GM21825 (cell line): ENCODE measurements at regions not wholly inside any gene's neighbourhood (a gene's known extent, or its start where the extent isn't known, plus 50 kb on each side); places are given as distances from the start of the nearest gene placed in this dataset.
"Not testable (repeated sequence)": the region's sequence is repeated elsewhere in the genome, so short reads cannot be mapped to it uniquely, and the experiment has no call there.

Source experiments
- ATAC-seq: cut with Tn5 transposase; IDR thresholded peaks from one replicate; pipeline ENCODE4 v1.9.1; 2021; ENCODE audit warnings: mild to moderate bottlenecking, moderate library complexity; ENCODE audit not compliant: unreplicated experiment

DNA sequence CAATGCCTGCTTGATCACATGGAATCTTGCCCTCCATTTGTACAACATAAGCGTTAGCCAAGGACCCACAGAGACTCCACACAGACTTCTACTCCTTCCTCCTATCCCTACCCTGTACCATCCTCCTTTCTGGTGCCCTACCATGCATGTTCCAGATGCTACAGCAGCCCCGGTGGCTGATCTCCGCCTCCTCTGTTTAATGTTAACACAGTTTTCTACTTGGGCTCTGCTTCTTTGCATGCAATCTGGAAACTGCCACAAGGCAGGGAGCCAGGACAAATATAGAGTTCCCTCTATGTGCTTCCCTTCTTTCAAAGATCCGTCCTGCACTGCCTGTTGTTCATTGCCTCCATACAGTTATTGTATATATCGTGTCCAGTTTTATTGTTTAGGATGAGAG lies 368.6 kb upstream of the TENM3 start:
- no peak for ATAC-seq

DNA sequence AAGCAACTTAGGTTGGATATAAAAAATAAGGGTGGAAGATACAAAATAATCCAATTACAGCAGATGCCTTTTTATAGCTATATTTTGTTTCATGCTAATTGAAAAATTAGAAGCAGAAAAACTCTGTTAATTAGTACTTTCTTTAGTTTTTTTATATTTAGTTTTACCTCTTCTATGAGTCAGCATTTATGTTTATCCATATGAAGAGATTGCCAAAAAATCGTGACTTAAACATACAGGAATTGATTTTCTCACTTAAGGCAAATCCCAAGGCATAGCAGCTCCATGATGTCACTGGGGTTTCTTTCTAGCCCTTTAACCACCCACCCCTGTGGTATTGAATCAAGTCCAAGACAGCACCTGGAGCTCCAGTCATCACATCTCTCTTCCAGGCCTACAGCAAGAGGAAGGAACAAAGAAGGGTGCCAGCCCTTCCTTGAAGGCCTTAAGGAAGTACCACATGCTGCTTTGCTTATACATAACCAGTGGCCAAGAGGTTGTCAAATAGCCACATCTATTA lies 365.8 kb upstream of the TENM3 start:
- no peak for ATAC-seq

DNA sequence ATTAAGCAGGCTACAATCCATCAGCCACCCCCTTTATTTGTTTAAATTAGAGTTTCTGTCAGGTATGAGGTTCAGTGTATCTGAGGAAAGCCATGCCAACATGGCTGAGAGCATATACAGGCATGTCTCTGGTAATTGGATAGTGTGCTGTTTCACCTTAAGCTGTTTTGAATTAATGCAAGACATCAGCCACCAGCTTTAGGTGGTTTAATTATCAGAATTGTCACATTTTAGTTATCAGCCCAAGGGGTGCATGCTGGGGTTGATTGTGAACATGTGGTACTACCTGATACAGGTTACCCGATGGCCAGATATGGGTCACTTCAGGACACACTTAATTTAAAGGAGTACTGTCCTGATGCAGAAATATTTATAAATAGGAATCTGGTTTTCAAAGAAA lies 353.2 kb upstream of the TENM3 start:
- ATAC-seq, result no peak

DNA sequence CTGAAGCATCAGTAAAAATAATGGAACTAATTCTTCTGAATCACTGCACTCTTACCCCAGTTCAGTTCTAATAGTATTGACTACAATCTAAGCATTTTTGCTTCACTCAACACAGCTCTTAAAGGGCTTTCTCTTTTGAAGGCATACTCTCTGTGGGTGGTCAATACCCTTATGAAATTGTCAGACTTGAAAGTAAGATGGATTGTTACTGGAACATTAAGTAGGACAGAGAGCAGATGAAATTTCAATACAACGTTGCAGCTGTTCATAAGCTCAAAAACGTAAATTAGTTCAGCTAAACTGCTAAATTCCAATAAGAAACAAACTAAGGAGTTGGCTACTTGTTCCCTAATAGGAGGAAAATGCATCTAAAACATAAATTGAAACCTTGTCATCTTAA lies 352.3 kb upstream of the TENM3 start:
- no peak for ATAC-seq

DNA sequence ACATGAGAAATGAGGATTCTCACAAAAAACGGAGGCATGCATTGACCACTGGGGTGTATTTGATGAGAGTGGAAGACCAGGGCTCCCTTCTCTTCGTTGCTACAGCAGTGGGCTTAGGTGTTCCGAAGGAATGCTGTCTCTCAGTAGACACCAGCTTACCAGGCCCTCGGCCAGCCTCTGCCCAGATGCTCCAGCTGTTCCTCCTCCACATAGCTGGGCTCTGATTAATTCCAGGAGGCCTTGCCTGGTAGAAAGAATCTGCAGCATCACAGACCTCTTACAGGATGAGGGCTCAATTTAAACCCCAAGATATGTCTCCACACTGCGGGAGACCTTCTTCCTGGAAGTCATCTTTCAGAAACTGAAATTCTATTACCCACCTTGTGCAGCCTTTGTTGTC lies 346.6 kb upstream of the TENM3 start:
- no peak for ATAC-seq

DNA sequence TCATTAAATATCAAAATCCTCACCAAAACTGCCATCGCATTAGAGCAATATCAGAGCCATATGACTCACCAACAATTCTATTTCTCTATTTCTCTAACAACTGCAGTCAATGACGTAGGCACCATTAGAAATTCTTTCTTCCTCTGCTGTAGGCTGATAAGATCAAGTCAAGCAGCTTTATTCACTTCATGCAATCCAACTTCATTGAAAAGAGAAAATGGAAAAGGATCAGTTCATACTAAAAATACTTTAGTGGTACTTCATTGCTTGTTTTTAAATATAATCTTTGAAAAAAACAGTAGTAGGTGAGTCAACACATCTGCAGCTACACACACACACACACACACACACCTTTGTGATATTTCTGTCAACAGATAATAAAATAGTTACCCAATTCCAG lies 345.3 kb upstream of the TENM3 start:
- ATAC-seq, result no peak

DNA sequence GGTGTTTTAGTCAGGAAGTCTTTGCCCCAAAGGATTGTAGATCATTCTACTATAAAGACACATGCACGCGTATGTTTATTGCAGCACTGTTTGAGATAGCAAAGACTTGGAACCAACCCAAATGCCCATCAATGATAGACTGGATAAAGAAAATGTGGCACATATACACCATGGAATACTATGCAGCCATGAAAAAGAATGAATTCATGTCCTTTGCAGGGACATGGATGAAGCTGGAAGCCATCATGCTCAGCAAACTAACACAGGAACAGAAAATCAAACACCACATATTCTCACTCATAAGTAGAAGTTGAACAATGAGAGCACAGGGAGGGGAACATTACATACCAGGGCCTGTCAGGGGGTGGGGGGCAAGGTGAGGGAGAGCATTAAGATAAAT lies 340.8 kb upstream of the TENM3 start:
- ATAC-seq, result not testable (repeated sequence)

DNA sequence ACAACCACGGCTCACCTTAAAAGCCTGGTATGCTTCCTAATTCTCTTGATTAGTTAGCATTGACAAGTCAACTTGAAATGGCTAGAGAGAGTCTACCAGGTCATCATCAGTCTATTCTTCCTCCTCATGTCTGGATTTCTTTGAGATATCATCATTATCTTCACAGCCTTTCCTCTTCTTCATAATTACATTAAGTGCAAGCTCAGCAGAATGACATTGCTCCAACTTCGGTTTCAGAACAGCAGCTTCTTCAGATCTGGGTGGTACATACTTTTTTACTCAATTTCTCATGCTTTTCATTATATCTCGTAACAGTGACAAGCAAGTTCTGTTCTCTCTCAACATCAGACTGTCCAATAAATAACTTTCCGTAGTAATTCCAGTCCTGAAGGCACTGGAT lies 337.5 kb upstream of the TENM3 start:
- ATAC-seq, result no peak

DNA sequence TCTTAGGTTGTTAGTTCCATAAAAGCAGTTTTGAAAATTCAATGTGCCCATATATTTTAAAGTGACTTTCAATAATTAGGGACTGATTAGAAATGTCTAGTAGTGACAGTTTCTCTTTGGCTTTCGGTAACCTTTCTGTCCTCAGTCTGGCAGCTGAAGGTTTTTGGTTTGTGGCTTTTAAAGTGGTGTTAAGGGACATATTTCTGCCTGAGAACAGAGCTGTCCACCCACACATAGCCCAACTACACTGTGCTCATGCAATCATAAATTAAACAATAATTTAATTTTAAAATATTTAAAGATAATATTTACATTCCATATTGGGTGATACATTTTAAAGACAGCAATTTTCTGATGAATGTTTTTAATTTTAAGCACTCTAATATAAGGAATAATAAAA lies 335.0 kb upstream of the TENM3 start:
- ATAC-seq, result no peak

DNA sequence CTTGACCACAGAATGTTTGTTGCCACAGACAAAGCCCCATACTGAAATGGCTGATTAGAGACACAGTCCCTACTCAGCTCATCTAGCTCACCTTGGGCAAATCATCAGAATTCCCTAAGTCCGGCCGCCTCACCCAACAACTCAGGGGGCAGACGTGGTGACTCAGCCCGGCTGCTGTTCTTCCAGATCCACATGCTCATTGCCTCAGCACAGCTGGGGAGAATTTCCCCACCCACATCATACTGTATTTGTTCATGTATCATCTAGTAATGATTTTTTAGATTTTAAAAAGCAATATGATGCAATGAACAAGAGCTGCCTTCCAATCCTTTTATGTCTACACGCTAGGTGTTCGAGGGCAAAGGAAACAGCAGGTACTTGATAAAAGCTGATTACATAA lies 333.8 kb upstream of the TENM3 start:
- ATAC-seq, result no peak

DNA sequence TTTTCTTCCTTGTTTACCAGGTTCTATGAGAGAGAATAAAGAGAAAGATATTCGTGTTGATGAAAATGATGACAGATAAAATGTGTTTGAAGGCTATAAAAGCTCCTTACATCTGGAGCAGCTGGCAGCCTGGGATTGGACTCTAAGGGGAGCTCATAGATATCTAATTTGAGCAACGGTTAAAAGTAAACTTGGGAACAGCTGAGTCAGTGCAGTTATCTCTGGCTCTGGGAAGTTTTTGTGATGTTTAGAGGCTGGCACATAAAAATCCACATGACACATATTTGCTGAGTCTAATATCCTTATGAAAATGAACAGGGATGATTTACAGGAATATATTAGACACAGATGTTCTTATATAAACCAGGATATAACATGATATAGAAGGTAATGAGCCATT lies 331.8 kb upstream of the TENM3 start:
- ATAC-seq, result no peak

DNA sequence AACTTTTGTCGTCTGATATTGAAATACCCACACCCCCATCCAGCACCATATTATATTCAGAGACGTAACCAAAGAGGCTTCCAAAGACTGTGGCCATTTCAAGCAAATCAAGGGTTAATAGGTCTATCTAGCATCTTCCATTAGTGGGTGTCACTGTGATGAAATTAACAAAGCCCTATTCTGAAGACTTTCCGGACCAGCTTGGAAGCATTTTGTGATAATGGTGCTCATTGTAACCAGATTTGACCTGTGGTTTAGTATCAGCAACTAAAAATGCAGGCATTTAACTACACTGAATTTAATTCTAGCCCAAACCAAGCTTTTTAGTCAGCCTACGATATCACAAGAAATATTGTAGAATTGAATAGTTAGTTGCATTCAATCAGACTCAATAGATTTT lies 309.7 kb upstream of the TENM3 start:
- ATAC-seq, result no peak

DNA sequence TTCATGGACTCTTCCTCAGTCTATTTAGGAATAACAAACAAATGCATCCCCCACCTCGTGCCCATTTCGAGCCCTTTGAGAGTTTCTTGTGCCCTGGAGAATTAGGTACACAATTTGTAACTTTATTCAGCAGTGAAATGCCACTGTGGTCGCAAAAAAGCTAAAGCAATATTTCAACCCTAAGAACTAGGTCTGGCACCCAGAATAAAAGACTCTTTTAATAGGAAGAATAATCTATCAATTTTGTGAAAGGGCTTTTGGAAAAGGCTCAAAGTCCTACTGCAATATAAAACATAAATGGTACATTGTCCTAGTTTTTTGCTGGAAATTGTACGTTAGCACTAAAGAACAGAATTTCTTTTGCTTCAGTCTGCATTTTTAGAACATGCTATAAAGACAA lies 304.6 kb upstream of the TENM3 start:
- no peak for ATAC-seq

DNA sequence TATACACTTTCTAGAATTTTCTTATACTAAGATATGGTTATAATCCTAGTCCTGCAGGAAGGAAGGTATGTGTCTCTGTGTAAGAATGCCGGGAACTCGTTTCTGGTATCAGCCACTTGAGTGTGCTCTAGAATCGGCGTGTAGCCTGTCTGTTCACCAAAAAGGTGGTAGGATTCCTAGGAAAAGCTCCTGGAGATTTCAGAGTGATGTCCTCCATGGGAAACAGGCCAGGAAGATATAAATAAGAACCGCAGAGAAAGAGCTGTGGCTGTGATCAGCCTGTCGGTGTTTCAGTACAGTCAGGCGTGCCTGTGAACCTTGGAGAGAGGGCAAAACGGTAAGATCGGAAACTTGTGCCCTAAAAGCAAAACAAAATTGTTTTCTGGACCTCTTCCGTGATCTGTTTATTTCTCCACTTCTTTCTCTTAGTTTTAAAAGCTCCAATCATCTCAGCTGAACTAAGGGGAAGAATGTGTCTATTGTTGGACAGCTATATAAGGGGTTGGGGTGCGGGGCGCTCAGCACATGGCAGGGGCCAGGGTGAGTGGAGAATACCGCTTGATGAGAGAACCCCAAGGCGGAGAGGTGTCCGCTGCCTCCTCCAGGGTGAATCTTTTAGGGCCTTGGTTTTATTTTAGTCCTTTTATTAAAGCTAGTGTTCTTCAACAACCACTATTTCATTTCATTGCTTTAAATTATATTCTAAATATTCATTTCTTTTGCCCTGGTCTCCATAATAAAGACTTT lies 303.8 kb upstream of the TENM3 start:
- no peak for ATAC-seq

DNA sequence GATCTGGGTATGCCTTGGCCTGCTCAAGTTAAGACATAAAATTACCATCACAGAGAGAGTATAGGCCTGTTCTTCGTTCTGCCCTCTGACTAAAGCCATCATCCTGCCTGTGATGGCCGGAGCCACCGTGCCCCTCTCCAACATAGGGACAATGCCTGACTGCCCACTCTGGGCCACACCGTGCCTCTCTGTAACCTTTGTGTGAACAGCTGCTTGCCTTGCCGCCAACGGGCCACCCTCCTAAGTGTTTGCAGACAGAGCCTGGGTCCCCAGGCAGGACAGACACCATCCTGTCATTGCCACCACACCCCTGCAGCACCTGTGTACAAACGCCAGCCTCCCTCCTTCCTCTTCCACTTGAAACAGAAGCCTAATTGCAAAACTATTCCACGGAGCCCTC lies 298.7 kb upstream of the TENM3 start:
- ATAC-seq, result no peak

DNA sequence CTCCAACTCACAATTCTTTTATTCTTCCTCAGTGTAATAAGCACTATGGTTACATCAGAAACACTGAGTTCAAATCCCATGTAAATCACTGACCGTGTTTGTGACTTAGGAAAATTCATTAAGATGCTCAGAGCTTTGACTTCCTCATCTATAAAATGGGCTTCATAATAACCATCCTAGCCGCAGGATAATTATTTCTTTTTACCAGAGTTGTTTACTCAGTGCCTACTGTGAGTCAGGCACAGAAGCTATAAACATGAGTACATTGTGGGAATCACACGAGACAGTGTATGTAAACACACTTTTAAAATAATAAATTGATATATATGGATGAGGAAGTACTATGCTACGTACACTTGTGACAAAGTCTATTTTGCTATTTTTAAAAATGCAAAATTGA lies 296.3 kb upstream of the TENM3 start:
- ATAC-seq, result no peak

DNA sequence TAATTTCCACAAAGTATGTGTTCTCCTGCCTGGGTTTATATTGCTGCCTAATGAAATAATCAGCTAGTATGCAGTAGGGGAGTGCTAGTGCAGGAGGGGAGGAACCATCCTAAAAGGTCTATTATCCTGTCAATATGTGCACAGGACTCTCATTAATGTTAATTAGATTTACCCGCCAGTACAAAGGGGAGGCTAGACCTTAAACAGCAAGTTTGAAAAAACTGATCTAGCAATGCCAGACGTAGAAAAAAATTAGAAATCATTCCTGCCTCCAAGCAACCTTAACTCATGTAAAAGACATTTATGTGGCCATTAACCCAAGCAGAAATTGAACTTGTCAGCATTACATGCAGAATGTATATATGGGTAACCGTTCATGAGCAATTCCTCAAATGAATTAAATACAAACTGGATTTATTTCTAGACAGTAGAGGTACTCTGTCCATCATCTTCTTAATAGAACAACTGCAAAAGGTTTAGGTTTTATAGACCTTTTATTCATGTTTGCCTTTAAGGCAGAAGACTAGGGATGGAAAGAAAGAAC lies 294.3 kb upstream of the TENM3 start:
- no peak for ATAC-seq

DNA sequence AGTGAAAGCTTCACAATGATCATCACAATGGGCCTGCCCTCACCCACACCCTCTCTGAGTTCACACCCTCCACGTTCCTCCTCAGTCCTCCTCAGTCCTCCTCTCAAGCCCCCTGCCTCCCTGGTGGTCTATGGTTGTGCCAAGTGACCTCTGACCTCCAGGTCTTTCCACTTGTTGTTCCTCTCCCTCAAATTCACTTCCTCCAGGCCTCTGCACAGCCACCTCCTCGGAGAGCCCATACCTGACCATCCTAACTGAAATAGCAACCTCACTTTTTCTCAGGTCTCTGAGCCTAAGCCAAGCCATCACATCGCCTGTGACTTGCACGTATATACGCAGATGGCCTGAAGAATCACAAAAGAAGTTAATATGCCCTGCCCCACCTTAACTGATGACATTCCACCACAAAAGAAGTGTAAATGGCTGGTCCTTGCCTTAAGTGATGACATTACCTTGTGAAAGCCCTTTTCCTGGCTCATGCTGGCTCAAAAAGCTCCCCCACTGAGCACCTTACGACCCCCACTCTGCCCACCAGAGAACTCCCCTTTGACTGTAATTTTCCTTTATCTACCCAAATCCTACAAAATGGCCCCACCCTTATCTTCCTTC lies 293.4 kb upstream of the TENM3 start:
- ATAC-seq, result no peak

DNA sequence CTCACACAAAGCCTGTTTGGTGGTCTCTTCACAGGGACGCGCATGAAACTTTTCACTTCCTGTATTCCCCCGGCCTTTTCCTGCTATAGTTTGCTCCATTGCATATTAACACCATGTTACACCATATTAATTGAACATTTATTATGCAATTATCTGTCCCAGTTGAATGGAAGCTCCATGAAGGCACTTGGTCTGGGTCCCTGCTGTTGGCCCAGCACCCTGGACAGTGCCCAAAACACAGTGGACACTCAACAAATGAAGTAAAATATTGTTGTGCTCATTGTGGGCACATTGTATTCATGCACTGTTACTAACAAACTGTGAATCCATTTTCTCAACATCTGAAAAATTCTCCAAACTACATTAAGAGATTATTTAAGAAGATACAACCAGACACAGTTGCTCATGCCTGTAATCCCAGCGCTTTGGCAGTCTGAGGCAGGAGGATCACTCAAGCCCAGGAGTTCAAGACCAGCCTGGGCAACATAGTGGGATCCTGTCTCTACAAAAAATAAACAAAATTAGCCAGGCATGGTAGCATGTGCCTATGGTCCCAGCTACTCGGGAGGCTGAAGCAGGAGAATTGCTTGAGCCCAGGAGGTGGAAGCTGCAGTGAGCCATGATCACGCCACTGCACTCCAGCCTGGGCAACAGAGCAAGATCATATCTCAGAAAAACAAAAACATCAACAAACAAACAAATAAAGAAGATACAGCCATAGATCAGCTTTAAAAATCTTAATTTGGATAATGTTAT lies 292.7 kb upstream of the TENM3 start:
- ATAC-seq, result no peak

DNA sequence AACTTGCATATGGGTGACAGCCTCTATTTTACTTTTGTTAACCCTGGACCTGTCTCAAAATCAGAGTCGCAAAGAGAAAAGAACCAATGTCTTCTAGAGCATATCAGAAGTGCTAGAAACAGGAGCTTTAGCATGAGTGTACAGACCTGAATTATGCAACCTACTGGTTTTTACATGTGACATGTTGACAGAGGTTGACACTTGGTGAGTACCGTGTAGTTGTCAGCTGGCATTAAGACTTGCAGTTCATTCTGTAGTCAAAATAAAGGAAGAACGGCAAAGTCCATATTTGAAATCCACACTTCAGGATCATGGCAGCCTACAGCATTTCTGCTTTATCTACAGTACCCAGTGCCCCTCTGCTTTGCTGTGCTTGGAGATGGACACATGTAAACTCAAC lies 291.9 kb upstream of the TENM3 start:
- ATAC-seq, result no peak

DNA sequence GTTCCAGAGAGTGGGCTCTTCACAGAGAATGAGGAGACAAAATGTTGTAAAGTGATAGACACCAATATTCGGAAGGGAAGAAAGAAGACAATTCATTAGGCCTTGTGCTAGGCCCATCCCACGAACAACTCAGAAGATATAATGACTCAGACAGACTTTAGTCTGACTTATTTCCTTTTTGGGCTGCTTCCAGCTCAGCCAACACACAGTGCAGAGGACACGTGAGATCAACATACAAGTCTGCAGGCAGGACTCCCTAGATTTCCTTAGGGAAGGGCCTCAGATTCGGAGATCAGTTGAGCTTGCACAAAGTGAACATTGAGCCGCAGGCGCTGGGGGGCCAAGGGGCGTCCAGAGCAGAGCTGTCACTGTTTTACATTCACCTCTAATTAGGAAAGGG lies 290.7 kb upstream of the TENM3 start:
- no peak for ATAC-seq

DNA sequence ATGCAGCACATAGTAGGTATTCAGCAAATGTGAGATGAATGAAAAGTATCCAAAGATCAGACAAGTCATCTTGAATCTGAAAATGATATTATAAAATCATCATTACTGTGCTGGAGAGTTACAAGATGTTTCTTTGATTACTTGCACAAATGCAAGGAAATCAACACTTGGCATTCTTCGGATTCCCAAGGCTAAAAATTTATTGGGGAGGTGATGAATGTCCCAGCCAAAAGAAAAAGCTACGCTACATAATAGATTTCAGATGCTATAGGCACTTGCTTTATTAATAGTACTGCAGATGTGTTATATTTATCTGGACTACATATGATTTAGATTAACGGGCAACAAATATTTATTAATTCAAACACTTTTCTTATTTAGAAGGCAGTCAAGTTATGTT lies 286.7 kb upstream of the TENM3 start:
- ATAC-seq, result no peak
